Rectal smooth muscle tissue (tissue), 1 donor: ENCODE measurements at regions not wholly inside any gene's neighbourhood (a gene's known extent, or its start where the extent isn't known, plus 50 kb on each side); places are given as distances from the start of the nearest gene placed in this dataset.
"Not testable (repeated sequence)": the region's sequence is repeated elsewhere in the genome, so short reads cannot be mapped to it uniquely, and the experiment has no call there.

Source experiments
- H3K27ac ChIP-seq: one replicate; pipeline ENCODE4 v1.7.0; 2013; ENCODE audit warnings: low read depth, low read length, inconsistent platforms
- H3K27me3 ChIP-seq: one replicate; pipeline ENCODE4 v1.7.0; 2013; ENCODE audit warnings: low read length; ENCODE audit not compliant: control insufficient read depth, insufficient read depth
- H3K36me3 ChIP-seq: one replicate; pipeline ENCODE4 v1.7.0; 2013; ENCODE audit warnings: low read length; ENCODE audit not compliant: control insufficient read depth, insufficient read depth
- H3K4me1 ChIP-seq: one replicate; pipeline ENCODE4 v1.7.0; 2013; ENCODE audit warnings: low read length; ENCODE audit not compliant: control insufficient read depth, insufficient read depth
- H3K4me3 ChIP-seq: one replicate; pipeline ENCODE4 v1.7.0; 2013; ENCODE audit warnings: low read length
- H3K9ac ChIP-seq: one replicate; pipeline ENCODE4 v1.7.0; 2013; ENCODE audit warnings: low read length

DNA sequence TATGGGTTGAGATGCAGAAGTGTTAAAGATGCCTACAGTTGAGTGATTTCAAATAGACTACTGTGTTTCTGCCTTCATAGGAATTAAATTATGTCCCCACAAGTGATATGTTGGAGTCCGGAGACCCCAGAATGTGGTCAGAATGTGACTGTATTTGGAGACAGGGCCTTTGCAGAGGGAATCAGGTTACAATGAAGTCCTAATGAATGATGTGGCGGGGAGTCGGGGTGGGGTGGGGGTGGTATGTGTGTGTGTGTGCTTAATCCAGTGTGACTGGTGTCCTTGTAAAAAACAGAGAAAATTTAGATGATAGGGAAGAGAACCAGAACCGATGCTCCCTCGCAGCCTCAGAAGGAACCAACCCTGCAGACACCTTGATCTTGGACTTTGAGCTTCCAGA lies 448.2 kb downstream of the QKI start:
- H3K36me3 ChIP-seq, result no peaks in the 10 kb centered on the region
- no peak overlapping the region for H3K9ac ChIP-seq
- no peaks in the 10 kb centered on the region for H3K27me3 ChIP-seq
- H3K27ac ChIP-seq, result no peak overlapping the region
- no peaks in the 10 kb centered on the region for H3K4me1 ChIP-seq
- H3K4me3 ChIP-seq, result no peak overlapping the region

DNA sequence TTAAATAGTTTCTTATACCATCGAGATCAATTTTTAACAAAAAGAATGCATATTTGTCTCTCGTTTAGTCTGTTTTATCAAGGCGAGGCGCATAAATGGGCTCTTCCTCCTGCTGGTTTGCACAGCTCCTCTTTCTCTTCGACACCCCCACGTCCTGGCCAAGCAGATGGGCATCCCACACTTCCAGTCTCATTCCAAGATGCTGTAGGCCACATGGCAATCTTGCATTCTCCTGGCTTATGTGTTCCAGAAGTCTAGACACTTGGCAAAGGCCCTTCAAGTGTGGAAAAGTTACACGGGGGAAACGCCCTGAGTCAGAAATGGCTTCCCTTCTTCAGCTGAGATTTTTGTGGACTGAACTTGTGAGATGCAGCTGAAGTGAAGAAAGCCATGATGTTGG lies 447.1 kb downstream of the QKI start:
- H3K36me3 ChIP-seq, result no peaks in the 10 kb centered on the region
- H3K27ac ChIP-seq, result no peak overlapping the region
- no peaks in the 10 kb centered on the region for H3K27me3 ChIP-seq
- no peaks in the 10 kb centered on the region for H3K4me1 ChIP-seq
- no peak overlapping the region for H3K9ac ChIP-seq
- no peak overlapping the region for H3K4me3 ChIP-seq

DNA sequence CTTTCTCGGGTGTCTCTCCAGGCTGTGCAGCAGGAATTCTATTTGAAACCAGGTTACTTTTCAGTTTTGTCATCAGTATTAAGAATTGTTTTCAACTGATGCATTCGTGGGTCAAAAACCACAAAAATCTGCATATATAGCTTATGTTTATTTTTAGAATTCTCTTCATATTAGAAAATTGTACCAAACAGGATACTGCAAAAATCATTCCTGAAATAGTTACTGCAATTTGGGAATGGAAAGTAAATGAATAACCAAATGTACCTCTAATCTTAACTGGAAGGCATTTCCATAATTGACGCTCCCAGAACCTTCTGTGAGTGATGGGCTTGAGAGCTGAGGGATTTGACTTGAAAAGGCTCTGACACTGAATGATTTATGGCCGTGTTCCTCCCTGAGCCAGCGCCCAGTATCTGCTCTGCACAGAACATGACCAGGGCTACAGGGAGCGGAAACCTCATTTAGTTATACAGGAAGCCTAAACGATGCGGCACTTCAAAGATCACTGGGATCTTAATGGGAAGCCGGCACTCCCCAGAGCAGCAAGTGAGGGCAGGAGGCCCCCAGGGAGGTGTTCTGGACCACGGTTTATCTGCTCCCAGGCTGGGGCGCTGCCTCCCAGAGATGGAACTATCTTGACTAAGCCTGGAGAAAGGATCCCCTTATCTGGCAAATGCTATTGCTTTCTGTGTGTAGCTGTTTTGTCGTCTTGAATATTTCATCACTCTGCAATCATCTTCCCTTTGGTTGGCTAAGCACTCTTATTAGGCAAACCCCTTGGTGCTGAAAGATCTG lies 446.0 kb downstream of the QKI start:
- no peak overlapping the region for H3K27ac ChIP-seq
- no peak overlapping the region for H3K4me3 ChIP-seq
- H3K4me1 ChIP-seq, result no peaks in the 10 kb centered on the region
- no peaks in the 10 kb centered on the region for H3K36me3 ChIP-seq
- no peak overlapping the region for H3K9ac ChIP-seq
- no peaks in the 10 kb centered on the region for H3K27me3 ChIP-seq

DNA sequence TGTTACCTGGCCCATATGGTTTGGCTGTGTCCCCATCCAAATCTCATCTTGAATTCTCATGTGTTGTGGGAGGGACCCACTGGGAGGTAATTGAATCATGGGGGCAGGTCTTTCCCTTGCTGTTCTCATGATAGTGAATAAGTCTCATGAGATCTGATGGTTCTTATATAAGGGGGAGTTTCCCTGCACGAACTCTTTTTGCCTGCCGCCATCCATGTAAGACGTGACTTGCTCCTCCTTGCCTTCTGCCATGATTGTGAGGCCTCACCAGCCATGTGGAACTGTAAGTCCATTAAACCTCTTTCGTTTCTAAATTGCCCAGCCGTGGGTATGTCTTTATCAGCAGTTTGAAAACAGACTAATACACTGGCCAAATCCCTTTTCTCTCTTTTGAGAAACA lies 444.4 kb downstream of the QKI start:
- not testable (repeated sequence) for H3K27ac ChIP-seq, H3K4me3 ChIP-seq, H3K36me3 ChIP-seq, H3K27me3 ChIP-seq, H3K9ac ChIP-seq, H3K4me1 ChIP-seq

DNA sequence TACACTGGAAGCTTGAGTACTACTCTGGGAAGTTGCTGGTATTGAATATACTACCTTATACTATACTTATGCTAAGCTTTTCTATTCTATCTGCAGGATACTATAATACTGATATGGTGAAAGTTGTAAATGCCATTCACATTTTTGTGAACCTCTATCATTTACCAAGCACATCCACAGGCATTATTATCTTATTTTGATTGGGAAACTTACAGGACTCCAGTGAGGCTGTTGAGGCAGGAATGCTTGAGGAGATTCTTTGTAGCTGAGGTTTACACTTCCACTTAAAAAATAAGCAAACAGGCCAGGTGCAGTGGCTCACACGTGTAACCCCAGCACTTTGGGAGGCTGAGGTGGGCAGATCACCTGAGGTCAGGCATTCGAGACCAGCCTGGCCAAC lies 442.9 kb downstream of the QKI start:
- no peak overlapping the region for H3K9ac ChIP-seq

DNA sequence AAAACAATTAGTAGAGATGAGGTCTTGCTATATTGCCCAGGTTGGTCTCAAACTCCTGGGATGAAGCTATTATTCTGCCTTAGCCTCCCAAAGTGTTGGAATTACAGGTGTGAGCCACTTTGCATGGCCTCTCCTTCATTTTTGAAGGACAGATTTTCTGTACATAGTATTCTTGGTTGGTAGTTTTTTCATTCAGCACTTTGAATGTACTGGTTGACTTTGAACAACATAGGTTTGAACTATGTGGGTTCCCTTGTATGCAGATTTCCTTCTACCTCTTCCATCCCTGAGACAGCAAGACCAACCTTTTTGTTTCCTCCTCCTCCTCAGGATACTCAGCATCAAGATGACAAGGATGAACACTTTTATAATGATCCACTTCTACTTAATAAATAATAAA lies 436.4 kb downstream of the QKI start:
- no peak overlapping the region for H3K4me3 ChIP-seq
- H3K36me3 ChIP-seq, result no peaks in the 10 kb centered on the region
- H3K4me1 ChIP-seq, result no peaks in the 10 kb centered on the region
- H3K27me3 ChIP-seq, result no peaks in the 10 kb centered on the region
- no peak overlapping the region for H3K27ac ChIP-seq
- H3K9ac ChIP-seq, result no peak overlapping the region

More for the DNA sequence above, 442.9 kb downstream of the QKI start:
- Histone ChIP-seq H3K36me3 (no peaks in the 10 kb centered on the region), H3K4me3 (no peak overlapping the region), H3K27me3 (no peaks in the 10 kb centered on the region), H3K4me1 (no peaks in the 10 kb centered on the region), H3K27ac (no peak overlapping the region)

DNA sequence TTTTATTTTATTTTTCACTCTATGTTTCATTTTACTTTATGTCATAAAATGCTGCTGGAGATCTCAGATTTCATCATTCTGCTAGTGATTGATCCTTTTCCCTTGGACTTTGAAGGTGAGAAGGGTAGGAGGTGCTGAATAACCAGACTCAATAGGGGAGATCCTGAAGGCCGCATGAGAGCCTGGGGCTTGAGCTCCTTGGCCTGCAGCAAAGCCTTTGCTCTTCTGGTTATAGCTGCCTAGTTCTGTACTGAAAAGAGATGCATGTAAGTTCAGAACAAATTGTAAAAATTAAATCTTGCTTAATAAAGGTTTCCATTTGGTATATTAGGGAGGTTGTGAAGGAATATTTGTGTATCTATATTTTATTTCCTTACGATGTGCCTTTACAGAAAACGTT lies 430.2 kb downstream of the QKI start:
- H3K4me3 ChIP-seq, result no peak overlapping the region
- H3K27ac ChIP-seq, result no peak overlapping the region
- H3K27me3 ChIP-seq, result no peaks in the 10 kb centered on the region
- H3K36me3 ChIP-seq, result no peaks in the 10 kb centered on the region
- no peak overlapping the region for H3K9ac ChIP-seq
- H3K4me1 ChIP-seq, result no peaks in the 10 kb centered on the region

DNA sequence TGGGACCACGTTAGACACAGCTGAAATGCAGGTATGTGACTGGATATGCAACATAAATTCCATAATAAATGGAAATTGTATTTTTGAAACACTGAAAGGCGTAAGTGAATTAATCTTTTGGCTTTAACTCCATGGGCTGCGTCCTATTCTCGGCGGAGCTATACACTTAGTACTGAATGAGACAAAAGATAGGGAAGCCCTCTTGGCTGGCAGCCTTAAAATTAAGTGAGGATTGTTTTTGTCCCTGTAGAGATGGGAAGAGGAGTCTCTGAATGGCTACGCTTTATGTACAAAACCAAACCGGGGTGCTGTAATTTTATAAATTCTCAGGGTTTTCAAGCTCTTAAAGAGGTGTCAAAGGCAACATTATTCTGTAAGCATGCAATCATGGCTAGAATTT lies 429.8 kb downstream of the QKI start:
- Histone ChIP-seq H3K27ac (no peak overlapping the region), H3K4me1 (no peaks in the 10 kb centered on the region), H3K9ac (no peak overlapping the region), H3K4me3 (no peak overlapping the region), H3K27me3 (no peaks in the 10 kb centered on the region), H3K36me3 (no peaks in the 10 kb centered on the region)

DNA sequence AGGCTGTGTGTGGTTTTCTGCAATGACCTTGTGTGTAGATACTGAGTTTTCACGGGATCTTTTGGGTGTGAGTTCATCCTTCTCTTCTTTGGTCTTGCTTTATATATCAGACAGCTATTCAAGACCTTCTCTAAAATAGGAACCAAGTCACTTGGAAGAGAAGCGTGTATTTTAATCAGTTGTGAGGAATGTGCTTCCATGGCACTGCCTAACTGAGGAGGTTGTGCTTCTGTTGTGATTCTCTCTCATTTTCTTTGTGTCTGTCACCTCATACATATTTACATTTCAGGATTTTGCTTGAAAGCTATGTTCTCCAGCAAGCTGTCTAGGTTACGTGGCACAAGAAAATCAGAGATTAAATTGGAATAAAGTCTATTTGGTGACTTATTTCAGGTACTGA lies 428.7 kb downstream of the QKI start:
- no peaks in the 10 kb centered on the region for H3K27me3 ChIP-seq
- H3K4me3 ChIP-seq, result no peak overlapping the region
- no peaks in the 10 kb centered on the region for H3K4me1 ChIP-seq
- H3K9ac ChIP-seq, result no peak overlapping the region
- H3K27ac ChIP-seq, result no peak overlapping the region
- no peaks in the 10 kb centered on the region for H3K36me3 ChIP-seq

DNA sequence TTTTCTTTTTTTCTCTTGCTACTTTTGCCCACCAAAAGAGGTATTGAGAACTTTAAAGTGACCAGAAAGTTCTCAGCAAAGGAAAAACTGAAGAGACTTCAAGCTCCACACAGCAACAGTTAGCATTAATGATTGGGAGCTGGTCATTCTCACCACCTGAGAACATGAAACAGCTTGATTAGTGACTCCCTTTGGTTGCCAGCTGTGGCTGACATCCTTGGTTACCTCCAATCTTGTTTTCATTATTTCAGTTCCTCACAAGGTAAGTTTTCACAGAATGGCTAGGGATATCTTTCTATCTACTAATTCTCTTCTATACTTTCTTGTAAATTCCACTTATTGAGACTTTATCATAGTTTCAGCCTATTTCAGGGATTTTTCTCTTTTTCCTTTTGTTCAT lies 427.9 kb downstream of the QKI start:
- H3K27ac ChIP-seq, result no peak overlapping the region
- H3K36me3 ChIP-seq, result no peaks in the 10 kb centered on the region
- H3K27me3 ChIP-seq, result no peaks in the 10 kb centered on the region
- H3K4me3 ChIP-seq, result no peak overlapping the region
- no peak overlapping the region for H3K9ac ChIP-seq
- no peaks in the 10 kb centered on the region for H3K4me1 ChIP-seq

DNA sequence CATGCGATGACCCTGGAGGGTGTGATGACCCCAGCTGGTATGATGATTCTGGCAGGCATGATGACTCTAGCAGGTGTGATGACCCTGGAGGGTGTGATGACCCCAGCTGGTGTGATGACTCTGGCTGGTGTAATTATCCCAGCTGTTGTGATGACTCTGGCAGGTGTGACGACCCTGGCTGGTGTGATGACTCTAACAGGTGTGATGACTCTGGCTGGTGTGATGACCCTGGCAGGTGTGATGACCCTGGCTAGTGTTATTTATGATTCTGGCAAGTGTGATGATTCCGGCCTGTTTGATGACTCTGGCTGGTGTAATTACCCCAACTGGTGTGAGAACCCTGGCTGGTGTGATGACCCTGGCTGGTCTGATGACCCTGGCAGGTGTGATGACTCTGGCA lies 427.2 kb downstream of the QKI start:
- Histone ChIP-seq H3K9ac (no peak overlapping the region), H3K4me1 (no peaks in the 10 kb centered on the region), H3K36me3 (no peaks in the 10 kb centered on the region), H3K27me3 (no peaks in the 10 kb centered on the region), H3K27ac (no peak overlapping the region), H3K4me3 (no peak overlapping the region)

DNA sequence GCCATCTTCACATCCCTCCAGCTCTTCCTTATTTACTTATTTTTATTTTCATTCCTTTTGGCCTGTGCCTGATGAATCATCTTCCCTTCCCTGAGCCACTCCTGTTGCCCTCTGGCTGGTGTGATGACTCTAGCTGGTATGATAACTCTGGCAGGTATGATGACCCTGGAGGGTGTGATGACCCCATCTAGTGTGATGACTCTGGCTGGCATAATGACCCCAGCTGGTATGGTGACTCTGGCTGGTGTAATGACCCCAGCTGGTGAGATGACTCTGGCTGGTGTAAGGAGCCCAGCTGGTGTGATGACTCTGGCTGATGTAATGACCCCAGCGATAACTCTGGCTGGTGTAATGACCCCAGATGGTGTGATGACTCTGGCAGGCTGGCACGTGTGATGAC lies 426.8 kb downstream of the QKI start:
- Histone ChIP-seq H3K4me1 (no peaks in the 10 kb centered on the region), H3K9ac (no peak overlapping the region), H3K27ac (no peak overlapping the region), H3K27me3 (no peaks in the 10 kb centered on the region), H3K36me3 (no peaks in the 10 kb centered on the region), H3K4me3 (no peak overlapping the region)

DNA sequence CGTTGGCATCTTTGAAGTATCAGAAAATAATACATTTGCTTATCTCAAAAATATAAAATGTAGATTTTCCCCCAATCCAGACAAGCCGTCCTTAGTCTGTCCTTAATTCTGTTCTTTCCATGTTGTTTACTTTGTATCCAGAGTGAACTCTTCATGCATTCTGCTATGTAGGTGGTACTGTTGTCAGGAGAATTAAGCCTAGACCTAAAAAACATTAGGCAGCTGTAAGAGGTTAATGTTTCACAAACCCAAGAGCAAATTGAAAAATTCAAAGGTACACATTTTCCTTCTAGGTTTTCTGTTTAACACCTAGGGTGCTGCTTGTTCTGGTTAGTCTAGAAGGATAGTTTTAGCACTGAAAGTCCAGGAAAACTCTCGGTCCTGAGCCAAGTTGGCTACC lies 426.4 kb downstream of the QKI start:
- Histone ChIP-seq H3K27me3 (no peaks in the 10 kb centered on the region), H3K36me3 (no peaks in the 10 kb centered on the region), H3K4me3 (no peak overlapping the region), H3K9ac (no peak overlapping the region), H3K27ac (no peak overlapping the region), H3K4me1 (no peaks in the 10 kb centered on the region)
